GM12891 (cell line): ENCODE measurements at regions not wholly inside any gene's neighbourhood (a gene's known extent, or its start where the extent isn't known, plus 50 kb on each side); places are given as distances from the start of the nearest gene placed in this dataset.

Experiments used
- POLR2A ChIP-seq: IDR thresholded peaks from 2 replicates; pipeline ENCODE4 v1.6.1; 2011; ENCODE audit warnings: low read depth, low read length, control low read depth
- POLR2AphosphoS5 ChIP-seq: IDR thresholded peaks from 2 replicates; pipeline ENCODE4 v1.6.1; 2011; ENCODE audit warnings: low read depth, low read length, control low read depth
- TAF1 ChIP-seq: IDR thresholded peaks from 2 replicates; pipeline ENCODE4 v1.6.1; 2011; ENCODE audit warnings: low read depth, low read length, control low read depth

- TF ChIP-seq POLR2A (no peak), POLR2AphosphoS5 (no peak), TAF1 (no peak)
These were observed 187.0 kb downstream of the SPTSSA start for GRCh38 chr14:34275078-34275477.
